CD1c-positive myeloid dendritic cell (primary cell): ENCODE measurements at regions not wholly inside any gene's neighbourhood (a gene's known extent, or its start where the extent isn't known, plus 50 kb on each side); places are given as distances from the start of the nearest gene placed in this dataset.

Experiments used
- DNase-seq: peaks from one replicate; pipeline ENCODE4 v3.0.0-alpha.2; 2016; ENCODE audit errors: extremely low spot score

- DNase-seq: no peak
Observed at GRCh38 chr5:156126716-156127115, 200.2 kb upstream of the SGCD start.

- no peak for DNase-seq
Observed at GRCh38 chr5:156128026-156128425, 198.9 kb upstream of the SGCD start.

DNA sequence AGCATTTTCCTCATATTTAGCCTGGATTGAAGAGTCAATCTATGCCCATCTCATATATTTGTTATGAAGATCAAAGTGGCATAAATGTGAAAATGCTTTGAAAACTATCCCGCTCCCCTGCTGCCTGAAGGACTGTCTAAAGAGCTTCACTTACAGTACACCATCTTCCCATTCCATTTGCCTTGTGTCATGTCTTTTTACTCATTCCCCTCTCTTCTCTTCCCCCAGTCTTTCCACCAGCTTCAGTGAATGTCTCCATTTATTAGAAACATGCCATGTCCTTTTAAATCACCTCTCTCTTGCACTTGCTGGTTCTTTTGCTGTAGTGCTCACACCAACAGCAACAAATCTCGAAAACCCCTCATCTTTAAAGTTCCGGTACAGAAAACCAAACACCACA lies 192.7 kb upstream of the SGCD start:
- no peak for DNase-seq

GRCh38 chr5:156135531-156135930 lies 191.4 kb upstream of the SGCD start:
- DNase-seq: no peak

DNA sequence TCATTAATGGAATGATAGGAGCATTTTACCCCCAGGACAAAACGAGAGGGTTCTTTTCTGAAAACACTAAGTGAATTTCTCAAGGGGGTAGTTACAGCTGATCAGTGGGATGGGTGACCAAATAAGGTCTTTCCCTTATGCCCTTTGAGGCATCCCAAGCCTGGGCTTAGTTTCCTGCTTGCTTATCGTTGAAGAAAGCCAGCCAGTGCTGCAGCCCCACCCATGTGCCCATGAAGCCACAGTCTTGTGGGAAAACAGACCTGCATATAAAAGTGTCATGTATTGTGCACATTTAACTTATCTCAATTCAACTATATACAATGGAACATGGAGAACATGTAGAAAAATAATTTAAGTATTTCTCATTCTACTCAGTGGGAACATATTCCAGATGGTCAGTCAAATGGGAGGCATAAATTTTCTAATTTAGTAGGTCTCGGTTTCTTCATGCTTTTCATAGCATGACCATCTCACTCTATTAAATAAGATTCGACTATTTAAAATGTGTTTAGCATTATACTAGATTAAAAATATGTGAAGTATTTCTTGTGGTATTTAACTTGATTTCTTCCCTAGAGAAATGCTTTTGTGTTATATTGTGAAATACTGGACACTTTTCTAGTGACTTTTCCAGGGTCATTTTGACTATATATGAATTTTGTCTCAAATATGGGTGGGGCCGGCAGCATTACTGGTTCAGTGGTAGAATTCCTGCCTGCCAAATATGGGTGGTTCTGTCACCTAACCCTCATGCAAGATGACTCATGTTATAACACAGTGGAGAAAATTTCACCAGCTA lies 189.7 kb upstream of the SGCD start:
- DNase-seq: no peak

DNA sequence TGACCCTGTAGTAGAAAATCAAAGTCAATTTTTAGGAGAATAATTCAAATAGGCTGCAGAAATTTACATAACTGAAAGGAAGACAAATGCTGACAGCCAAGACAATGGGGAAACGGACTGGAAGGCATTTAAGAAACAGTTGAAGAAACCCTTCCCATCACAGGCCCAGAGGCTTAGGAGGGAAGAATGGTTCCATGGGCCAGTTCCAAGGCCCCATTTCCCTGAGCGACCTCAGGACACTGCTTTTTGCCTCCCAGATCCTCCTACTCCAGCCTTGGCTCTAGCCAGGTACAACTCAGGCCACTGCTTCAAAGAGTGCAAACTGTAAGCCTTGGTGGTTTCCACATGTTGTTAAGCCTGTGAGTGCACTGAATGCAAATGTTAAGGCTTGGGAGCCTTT lies 184.1 kb upstream of the SGCD start:
- no peak for DNase-seq

GRCh38 chr5:156147261-156147943 lies 179.6 kb upstream of the SGCD start:
- no peak for DNase-seq

DNA sequence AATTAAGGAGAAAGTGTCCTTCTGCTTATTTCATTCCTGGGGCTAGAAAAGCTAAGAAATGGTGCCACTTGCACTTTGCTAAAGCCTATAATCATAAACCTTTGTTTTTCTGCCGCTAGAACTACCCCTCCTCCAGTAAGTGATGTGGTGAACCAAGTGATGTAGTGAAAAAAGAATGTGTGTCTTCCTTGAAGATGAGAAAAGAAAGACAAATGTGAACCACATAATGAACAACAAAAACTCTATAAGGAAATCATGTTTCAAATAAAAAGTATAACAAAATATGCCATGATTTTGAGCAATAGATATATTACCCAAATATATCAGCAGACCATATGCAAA lies 179.0 kb upstream of the SGCD start:
- DNase-seq: no peak

DNA sequence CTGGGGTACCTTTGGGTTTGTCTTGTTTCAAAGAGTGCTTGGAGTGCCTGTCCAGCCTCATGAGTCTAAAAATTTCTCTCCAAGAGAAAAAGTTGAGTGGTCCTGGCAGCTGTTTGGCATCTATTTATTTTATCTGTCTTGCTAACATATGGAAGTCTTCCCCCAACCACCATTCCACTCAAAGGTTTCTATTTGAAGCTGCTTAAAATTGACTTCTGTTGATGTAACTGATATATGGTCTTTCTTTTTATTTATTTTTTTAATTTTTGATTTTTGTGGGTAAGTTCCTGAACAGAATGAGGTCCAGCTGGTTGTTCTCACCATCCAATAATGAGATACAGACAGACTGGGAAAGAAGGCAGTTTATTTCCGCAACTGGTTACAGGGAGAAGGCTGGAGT lies 178.7 kb upstream of the SGCD start:
- no peak for DNase-seq

DNA sequence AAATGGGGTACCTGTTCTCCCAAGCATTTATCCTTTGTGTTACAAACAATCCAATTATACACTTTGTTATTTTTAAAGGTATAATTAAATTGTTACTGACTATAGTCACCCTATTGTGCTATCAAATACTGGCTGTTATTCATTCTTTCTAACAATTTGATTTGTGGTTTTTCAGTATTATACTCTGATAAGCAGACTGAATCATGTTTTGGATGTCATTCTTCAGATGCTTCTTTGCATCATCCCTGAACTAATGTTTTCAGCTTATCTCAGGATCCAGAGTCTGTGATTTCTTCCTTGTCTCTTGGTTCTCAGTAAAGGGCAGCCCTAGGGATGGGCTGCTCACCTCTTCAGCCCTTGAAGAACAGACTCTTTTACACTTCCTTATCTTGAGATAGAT lies 177.8 kb upstream of the SGCD start:
- DNase-seq: no peak

- no peak for DNase-seq
Observed at GRCh38 chr5:156153602-156154001, 173.4 kb upstream of the SGCD start.

GRCh38 chr5:156154757-156155156 lies 172.2 kb upstream of the SGCD start:
- no peak for DNase-seq

GRCh38 chr5:156155598-156155997 lies 171.4 kb upstream of the SGCD start:
- DNase-seq: no peak

DNA sequence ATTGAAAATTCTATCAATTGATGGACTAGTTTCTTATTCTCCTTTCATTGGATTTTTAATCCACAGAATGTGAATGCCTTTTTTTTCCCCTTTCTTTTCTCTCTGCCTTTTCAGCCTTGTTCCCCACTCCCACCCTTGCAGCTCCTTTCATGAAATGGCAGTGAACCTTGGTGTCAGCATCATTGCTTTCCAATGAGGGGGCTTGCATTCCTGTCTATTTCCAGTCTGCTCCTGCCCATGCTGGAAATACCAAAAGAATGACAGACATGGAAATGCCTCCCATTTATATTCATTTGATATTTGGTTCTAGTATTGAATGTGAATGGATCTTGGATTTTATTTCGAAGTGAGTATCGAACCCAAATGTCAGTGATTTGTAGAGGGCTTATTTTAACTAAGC lies 162.7 kb upstream of the SGCD start:
- DNase-seq: no peak

DNA sequence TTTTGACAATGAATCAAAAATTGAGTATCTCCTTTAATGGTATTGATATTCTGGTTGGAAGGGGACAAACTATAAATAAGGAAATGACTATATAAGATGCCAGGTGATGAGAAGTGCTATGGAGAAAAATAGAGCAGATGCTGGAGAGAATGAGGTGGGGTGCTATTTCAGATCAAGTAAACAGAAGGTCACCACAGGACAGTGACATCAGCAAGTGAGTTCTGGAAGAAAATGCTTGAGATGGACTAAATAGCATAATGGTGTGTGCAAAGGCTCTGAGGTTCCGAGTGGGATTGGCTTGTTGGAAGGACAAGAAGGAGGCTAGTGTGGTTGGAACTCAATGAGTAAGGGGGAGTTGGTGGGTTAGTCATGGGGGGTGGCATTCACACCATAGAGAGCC lies 157.5 kb upstream of the SGCD start:
- DNase-seq: no peak

- no peak for DNase-seq
Observed at GRCh38 chr5:156170351-156170961, 156.5 kb upstream of the SGCD start.

GRCh38 chr5:156174225-156174624 lies 152.7 kb upstream of the SGCD start:
- DNase-seq: no peak

DNA sequence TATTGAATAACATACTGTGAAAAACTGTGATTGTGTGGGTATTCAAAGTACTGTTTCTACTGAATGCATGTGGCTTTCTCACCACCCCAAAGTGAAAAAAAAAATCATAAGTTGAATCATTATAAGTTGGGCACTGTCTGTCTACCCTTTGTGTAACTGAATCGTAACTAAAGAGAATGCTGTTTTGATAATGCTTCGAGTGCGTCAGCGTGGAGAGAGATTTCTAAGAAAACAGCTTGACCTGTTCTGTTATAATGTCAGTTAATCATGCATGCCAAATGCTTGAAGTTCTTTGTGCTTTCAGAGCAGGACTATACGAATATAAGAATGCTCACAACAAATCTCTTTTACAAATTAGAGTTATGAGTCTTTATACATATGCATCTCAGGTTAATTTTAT lies 148.8 kb upstream of the SGCD start:
- no peak for DNase-seq

- DNase-seq: no peak
Observed at GRCh38 chr5:156181656-156182055, 145.3 kb upstream of the SGCD start.

- DNase-seq: no peak
Observed at GRCh38 chr5:156182174-156182967, 144.6 kb upstream of the SGCD start.

DNA sequence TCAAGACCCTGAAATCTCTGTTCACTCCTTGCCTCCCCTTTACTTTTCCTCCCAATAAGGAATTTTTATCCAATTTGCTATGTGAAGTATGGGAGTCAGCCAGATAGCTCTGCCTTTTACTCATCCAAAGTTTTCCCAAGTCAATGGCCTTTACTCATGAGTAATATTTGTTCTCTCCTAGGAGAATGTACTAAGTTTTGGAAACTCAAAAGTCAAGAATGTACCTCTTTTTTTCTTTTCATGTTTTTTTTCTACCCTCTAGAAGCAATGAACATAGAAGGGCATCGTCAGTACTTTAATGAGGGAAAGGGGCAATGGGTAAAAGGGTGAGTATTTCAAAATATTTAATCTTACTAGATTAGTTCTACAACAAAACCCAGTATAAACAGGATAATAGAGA lies 140.2 kb upstream of the SGCD start:
- no peak for DNase-seq

- DNase-seq: no peak
Observed at GRCh38 chr5:156188016-156188415, 138.9 kb upstream of the SGCD start.
